G401 (cell line): ENCODE measurements at regions not wholly inside any gene's neighbourhood (a gene's known extent, or its start where the extent isn't known, plus 50 kb on each side); places are given as distances from the start of the nearest gene placed in this dataset.
"Not testable (repeated sequence)": the region's sequence is repeated elsewhere in the genome, so short reads cannot be mapped to it uniquely, and the experiment has no call there.

Experiments used
- DNase-seq: peaks from one replicate; pipeline ENCODE4 v3.0.0-alpha.2; 2015; ENCODE audit warnings: low spot score
- in situ Hi-C: cut with HindIII; loops from 2 replicates; pipeline ENCODE4 v1.10.0; 2016; ENCODE audit warnings: low sequenced_read_pairs, mixed read lengths

GRCh38 chr6:71645299-71645698, 241.1 kb upstream of the RIMS1 start:
- DNase-seq, result no peak
- in situ Hi-C loops, result no loop called here

- no peak for DNase-seq
- in situ Hi-C loops, result no loop called here
Measured at GRCh38 chr6:71649915-71650314, 236.4 kb upstream of the RIMS1 start.

GRCh38 chr6:71651636-71652035, 234.7 kb upstream of the RIMS1 start:
- in situ Hi-C loops, result no loop called here
- DNase-seq, result no peak

- in situ Hi-C loops, result no loop called here
- DNase-seq, result peak; percentile 55
Measured at GRCh38 chr6:71656121-71656520, 230.2 kb upstream of the RIMS1 start.

GRCh38 chr6:71665931-71666330, 220.4 kb upstream of the RIMS1 start:
- no peak for DNase-seq
- in situ Hi-C loops, result no loop called here

- no peak for DNase-seq
- in situ Hi-C loops, result no loop called here
Measured at GRCh38 chr6:71672876-71673275, 213.5 kb upstream of the RIMS1 start.

GRCh38 chr6:71675386-71675785, 211.0 kb upstream of the RIMS1 start:
- no peak for DNase-seq
- in situ Hi-C loops, result no loop called here

GRCh38 chr6:71676298-71676697, 210.1 kb upstream of the RIMS1 start:
- no peak for DNase-seq
- in situ Hi-C loops, result no loop called here

GRCh38 chr6:71678091-71678490, 208.3 kb upstream of the RIMS1 start:
- DNase-seq, result peak; percentile 95
- in situ Hi-C loops, result no loop called here

GRCh38 chr6:71681234-71681867, 205.0 kb upstream of the RIMS1 start:
- DNase-seq, result no peak
- in situ Hi-C loops, result no loop called here

GRCh38 chr6:71686021-71686677, 200.2 kb upstream of the RIMS1 start:
- DNase-seq, in situ Hi-C loops: not testable (repeated sequence)

GRCh38 chr6:71698702-71699101, 187.6 kb upstream of the RIMS1 start:
- DNase-seq, result no peak
- in situ Hi-C loops, result no loop called here

- DNase-seq, result no peak
- in situ Hi-C loops, result no loop called here
Measured at GRCh38 chr6:71706523-71706922, 179.8 kb upstream of the RIMS1 start.

- no peak for DNase-seq
- in situ Hi-C loops, result no loop called here
Measured at GRCh38 chr6:71707059-71707458, 179.3 kb upstream of the RIMS1 start.

- in situ Hi-C loops, result no loop called here
Measured at GRCh38 chr6:71720705-71721104, 165.6 kb upstream of the RIMS1 start.

GRCh38 chr6:71721642-71722041, 164.7 kb upstream of the RIMS1 start:
- peak; percentile 82 for DNase-seq
- in situ Hi-C loops, result no loop called here

More at GRCh38 chr6:71720705-71721104, 165.6 kb upstream of the RIMS1 start:
- no peak for DNase-seq

GRCh38 chr6:71722736-71723135, 163.6 kb upstream of the RIMS1 start:
- in situ Hi-C loops, result no loop called here
- no peak for DNase-seq

- in situ Hi-C loops, result no loop called here
- DNase-seq, result peak; percentile 61
Measured at GRCh38 chr6:71724456-71725125, 161.8 kb upstream of the RIMS1 start.

- no peak for DNase-seq
- in situ Hi-C loops, result no loop called here
Measured at GRCh38 chr6:71725126-71725470, 161.3 kb upstream of the RIMS1 start.

- in situ Hi-C loops, result no loop called here
Measured at GRCh38 chr6:71726121-71726520, 160.2 kb upstream of the RIMS1 start.

More at GRCh38 chr6:71726121-71726520, 160.2 kb upstream of the RIMS1 start:
- peak; percentile 66 for DNase-seq
